A549 (cell line): ENCODE measurements at regions not wholly inside any gene's neighbourhood (a gene's known extent, or its start where the extent isn't known, plus 50 kb on each side); places are given as distances from the start of the nearest gene placed in this dataset.

Source experiments
- CEBPB ChIP-seq, 2 experiments: fragments of >200 bp in 1 of 2; sonication (Bioruptor Twin) in 1 of 2; formaldehyde crosslinking in 1 of 2; IDR thresholded peaks; 2 replicates each; pipeline ENCODE4 v1.6.1; 2012 to 2016
- EP300 ChIP-seq, 2 experiments: fragments of >200 bp; sonication (Bioruptor Twin); formaldehyde crosslinking; IDR thresholded peaks; 2 replicates in 1 of 2; 3 replicates in 1 of 2; pipeline ENCODE4 v1.6.1; 2016 to 2017
- ESRRA ChIP-seq: fragments of 150-350 bp; IDR thresholded peaks from 2 replicates; pipeline ENCODE4 v1.6.1; 2014; ENCODE audit warnings: mild to moderate bottlenecking, low read length, borderline replicate concordance
- MAFK ChIP-seq: fragments of 450-650 bp; IDR thresholded peaks from 2 replicates; pipeline ENCODE4 v1.6.1; 2014; ENCODE audit not compliant: partially characterized antibody
- POLR2A ChIP-seq: IDR thresholded peaks from 2 replicates; pipeline ENCODE4 v1.6.1; 2012; ENCODE audit warnings: mild to moderate bottlenecking, low read length
- RAD21 ChIP-seq, 2 experiments: fragments of >200 bp in 1 of 2; sonication (Bioruptor Twin) in 1 of 2; formaldehyde crosslinking in 1 of 2; IDR thresholded peaks in 1 of 2; conservative IDR thresholded peaks in 1 of 2; 2 replicates in 1 of 2; 3 replicates in 1 of 2; pipeline ENCODE4 v1.6.1; 2012 to 2018; ENCODE audit warnings: inconsistent platforms in 1 of 2
- RARB ChIP-seq: fragments of 250-450 bp; sonication (Bioruptor Pico); IDR thresholded peaks from 2 replicates; pipeline ENCODE4 v1.8.0; 2021; ENCODE audit warnings: mild to moderate bottlenecking, moderate library complexity
- RCOR1 ChIP-seq: fragments of 150-350 bp; IDR thresholded peaks from 2 replicates; pipeline ENCODE4 v1.6.1; 2014; ENCODE audit warnings: antibody characterized with exemption, low read length, low read depth
- RFX5 ChIP-seq: fragments of 450-650 bp; IDR thresholded peaks from 2 replicates; pipeline ENCODE4 v1.7.1; 2014; ENCODE audit warnings: antibody characterized with exemption, mild to moderate bottlenecking, moderate library complexity
- TP53 ChIP-seq: fragments of 250-450 bp; sonication (Bioruptor Pico); IDR thresholded peaks from 2 replicates; pipeline ENCODE4 v1.5.0; 2021; ENCODE audit warnings: mild to moderate bottlenecking, moderate library complexity
- TF ChIP-seq, protein P1 (sequence below): fragments of >200 bp; sonication (Bioruptor Twin); formaldehyde crosslinking; IDR thresholded peaks from 3 replicates; pipeline ENCODE4 v1.5.1; 2016
- TF ChIP-seq, protein P2 (sequence below): fragments of 150-350 bp; IDR thresholded peaks from 2 replicates; pipeline ENCODE4 v1.6.1; 2014; ENCODE audit warnings: low read depth, mild to moderate bottlenecking, low read length
- TF ChIP-seq, protein P3 (sequence below): IDR thresholded peaks from 2 replicates; pipeline ENCODE4 v1.6.1; 2012
- TF ChIP-seq, protein P4 (sequence below): fragments of 450-650 bp; IDR thresholded peaks from 2 replicates; pipeline ENCODE4 v1.6.1; 2014; ENCODE audit warnings: antibody characterized with exemption

DNA sequence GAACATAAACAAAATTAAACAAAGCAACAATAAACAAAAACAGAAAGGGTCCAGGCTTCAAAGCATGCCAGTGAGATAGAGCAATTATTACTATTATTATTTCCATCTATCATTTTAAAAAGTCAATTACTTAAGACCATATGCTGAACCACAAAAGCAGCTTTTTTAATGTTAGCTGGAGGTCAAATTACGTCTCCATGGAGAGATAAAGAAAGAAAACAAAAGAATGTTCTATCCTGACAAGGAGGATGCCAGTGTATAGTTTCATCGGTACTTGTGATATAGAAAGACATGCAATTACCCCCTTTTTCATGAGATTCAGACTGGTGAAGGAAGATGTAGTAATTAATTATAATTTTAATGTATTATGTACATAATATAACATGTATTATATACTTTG is 81.6 kb upstream of the DCN start:
- no peak for TF ChIP-seq TP53 (CRISPR knock-in tag)
- TF ChIP-seq RAD21 (conservative IDR thresholded peaks at IDR 0.05 in 1 of 2, IDR thresholded peaks at IDR 0.05 in 1 of 2): no peak
- no peak for TF ChIP-seq MAFK
- TF ChIP-seq, protein P1, sequence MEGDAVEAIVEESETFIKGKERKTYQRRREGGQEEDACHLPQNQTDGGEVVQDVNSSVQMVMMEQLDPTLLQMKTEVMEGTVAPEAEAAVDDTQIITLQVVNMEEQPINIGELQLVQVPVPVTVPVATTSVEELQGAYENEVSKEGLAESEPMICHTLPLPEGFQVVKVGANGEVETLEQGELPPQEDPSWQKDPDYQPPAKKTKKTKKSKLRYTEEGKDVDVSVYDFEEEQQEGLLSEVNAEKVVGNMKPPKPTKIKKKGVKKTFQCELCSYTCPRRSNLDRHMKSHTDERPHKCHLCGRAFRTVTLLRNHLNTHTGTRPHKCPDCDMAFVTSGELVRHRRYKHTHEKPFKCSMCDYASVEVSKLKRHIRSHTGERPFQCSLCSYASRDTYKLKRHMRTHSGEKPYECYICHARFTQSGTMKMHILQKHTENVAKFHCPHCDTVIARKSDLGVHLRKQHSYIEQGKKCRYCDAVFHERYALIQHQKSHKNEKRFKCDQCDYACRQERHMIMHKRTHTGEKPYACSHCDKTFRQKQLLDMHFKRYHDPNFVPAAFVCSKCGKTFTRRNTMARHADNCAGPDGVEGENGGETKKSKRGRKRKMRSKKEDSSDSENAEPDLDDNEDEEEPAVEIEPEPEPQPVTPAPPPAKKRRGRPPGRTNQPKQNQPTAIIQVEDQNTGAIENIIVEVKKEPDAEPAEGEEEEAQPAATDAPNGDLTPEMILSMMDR: no peak
- no peak for TF ChIP-seq EP300 (IDR thresholded peaks at IDR 0.05)
- no peak for TF ChIP-seq RFX5
- TF ChIP-seq, protein P2, sequence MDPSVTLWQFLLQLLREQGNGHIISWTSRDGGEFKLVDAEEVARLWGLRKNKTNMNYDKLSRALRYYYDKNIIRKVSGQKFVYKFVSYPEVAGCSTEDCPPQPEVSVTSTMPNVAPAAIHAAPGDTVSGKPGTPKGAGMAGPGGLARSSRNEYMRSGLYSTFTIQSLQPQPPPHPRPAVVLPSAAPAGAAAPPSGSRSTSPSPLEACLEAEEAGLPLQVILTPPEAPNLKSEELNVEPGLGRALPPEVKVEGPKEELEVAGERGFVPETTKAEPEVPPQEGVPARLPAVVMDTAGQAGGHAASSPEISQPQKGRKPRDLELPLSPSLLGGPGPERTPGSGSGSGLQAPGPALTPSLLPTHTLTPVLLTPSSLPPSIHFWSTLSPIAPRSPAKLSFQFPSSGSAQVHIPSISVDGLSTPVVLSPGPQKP: no peak
- TF ChIP-seq POLR2A: no peak
- TF ChIP-seq RCOR1: no peak
- TF ChIP-seq, protein P3, sequence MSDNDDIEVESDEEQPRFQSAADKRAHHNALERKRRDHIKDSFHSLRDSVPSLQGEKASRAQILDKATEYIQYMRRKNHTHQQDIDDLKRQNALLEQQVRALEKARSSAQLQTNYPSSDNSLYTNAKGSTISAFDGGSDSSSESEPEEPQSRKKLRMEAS: no peak
- no peak for TF ChIP-seq RARB
- TF ChIP-seq ESRRA: no peak
- no peak for TF ChIP-seq CEBPB (IDR thresholded peaks at IDR 0.05)
- TF ChIP-seq, protein P4, sequence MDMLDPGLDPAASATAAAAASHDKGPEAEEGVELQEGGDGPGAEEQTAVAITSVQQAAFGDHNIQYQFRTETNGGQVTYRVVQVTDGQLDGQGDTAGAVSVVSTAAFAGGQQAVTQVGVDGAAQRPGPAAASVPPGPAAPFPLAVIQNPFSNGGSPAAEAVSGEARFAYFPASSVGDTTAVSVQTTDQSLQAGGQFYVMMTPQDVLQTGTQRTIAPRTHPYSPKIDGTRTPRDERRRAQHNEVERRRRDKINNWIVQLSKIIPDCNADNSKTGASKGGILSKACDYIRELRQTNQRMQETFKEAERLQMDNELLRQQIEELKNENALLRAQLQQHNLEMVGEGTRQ: no peak
